Neural progenitor cell (in vitro differentiated cells): ENCODE measurements at regions not wholly inside any gene's neighbourhood (a gene's known extent, or its start where the extent isn't known, plus 50 kb on each side); places are given as distances from the start of the nearest gene placed in this dataset.
"Not testable (repeated sequence)": the region's sequence is repeated elsewhere in the genome, so short reads cannot be mapped to it uniquely, and the experiment has no call there.

Experiments
- DNase-seq: peaks from one replicate; pipeline ENCODE4 v3.0.0-alpha.2; 2016; ENCODE audit warnings: low spot score
- H2AFZ ChIP-seq: fragments of 200-600 bp; sonication (generic); replicated peaks from 2 replicates; pipeline ENCODE4 v1.6.1; 2016; ENCODE audit warnings: antibody characterized with exemption
- H3F3A ChIP-seq: fragments of 200-600 bp; sonication (generic); 2 replicates; pipeline ENCODE4 v1.6.1; 2016; ENCODE audit warnings: antibody characterized with exemption, low read depth
- H3K27ac ChIP-seq: fragments of 200-600 bp; sonication (generic); 2 replicates; pipeline ENCODE4 v1.5.1; 2016; ENCODE audit warnings: mild to moderate bottlenecking
- H3K27me3 ChIP-seq: fragments of 200-600 bp; sonication (generic); 2 replicates; pipeline ENCODE4 v1.6.1; 2016; ENCODE audit warnings: mild to moderate bottlenecking, moderate library complexity
- H3K36me3 ChIP-seq: fragments of 200-600 bp; sonication (generic); 2 replicates; pipeline ENCODE4 v1.5.1; 2016
- H3K4me1 ChIP-seq: fragments of 200-600 bp; sonication (generic); 2 replicates; pipeline ENCODE4 v1.6.1; 2016; ENCODE audit warnings: mixed run types
- H3K4me2 ChIP-seq: fragments of 200-600 bp; sonication (generic); 2 replicates; pipeline ENCODE4 v1.6.1; 2016
- H3K4me3 ChIP-seq: fragments of 200-600 bp; sonication (generic); 2 replicates; pipeline ENCODE4 v1.5.1; 2016
- H3K79me2 ChIP-seq: fragments of 200-600 bp; sonication (generic); 2 replicates; pipeline ENCODE4 v1.6.1; 2016; ENCODE audit warnings: low read depth
- H3K9ac ChIP-seq: fragments of 200-600 bp; sonication (generic); 2 replicates; pipeline ENCODE4 v1.6.1; 2016
- H3K9me3 ChIP-seq: fragments of 200-600 bp; sonication (generic); 2 replicates; pipeline ENCODE4 v1.5.1; 2016; ENCODE audit warnings: low read depth
- H4K20me1 ChIP-seq: fragments of 200-600 bp; sonication (generic); 2 replicates; pipeline ENCODE4 v1.6.1; 2016; ENCODE audit warnings: low read depth
- H3K27ac Mint-ChIP-seq: 3 replicates; pipeline ENCODE4 v1.8.0; 2021; ENCODE audit warnings: mixed read lengths
- H3K27me3 Mint-ChIP-seq: 2 replicates; pipeline ENCODE4 v1.8.0; 2022; ENCODE audit warnings: low read depth, mild to moderate bottlenecking, inconsistent platforms, moderate library complexity, mixed read lengths; ENCODE audit not compliant: insufficient read depth
- H3K36me3 Mint-ChIP-seq: 3 replicates; pipeline ENCODE4 v1.8.0; 2021; ENCODE audit warnings: mixed read lengths
- H3K4me1 Mint-ChIP-seq: 3 replicates; pipeline ENCODE4 v1.8.0; 2021; ENCODE audit warnings: mixed read lengths
- H3K4me3 Mint-ChIP-seq: 3 replicates; pipeline ENCODE4 v1.8.0; 2021; ENCODE audit warnings: mild to moderate bottlenecking, moderate library complexity, mixed read lengths
- H3K9me3 Mint-ChIP-seq: 3 replicates; pipeline ENCODE4 v1.8.0; 2020; ENCODE audit warnings: mixed read lengths
- EZH2 ChIP-seq: fragments of 200-600 bp; sonication (generic); IDR thresholded peaks from 2 replicates; pipeline ENCODE4 v1.6.1; 2017; ENCODE audit warnings: antibody characterized with exemption, mild to moderate bottlenecking, moderate library complexity
- EZH2phosphoT487 ChIP-seq: fragments of 200-600 bp; sonication (generic); IDR thresholded peaks from 2 replicates; pipeline ENCODE4 v1.6.1; 2017; ENCODE audit warnings: antibody characterized with exemption
- TF ChIP-seq, protein P1 (sequence below): fragments of 200-600 bp; sonication (generic); IDR thresholded peaks from 2 replicates; pipeline ENCODE4 v1.5.1; 2017; ENCODE audit warnings: antibody characterized with exemption, mild to moderate bottlenecking

DNA sequence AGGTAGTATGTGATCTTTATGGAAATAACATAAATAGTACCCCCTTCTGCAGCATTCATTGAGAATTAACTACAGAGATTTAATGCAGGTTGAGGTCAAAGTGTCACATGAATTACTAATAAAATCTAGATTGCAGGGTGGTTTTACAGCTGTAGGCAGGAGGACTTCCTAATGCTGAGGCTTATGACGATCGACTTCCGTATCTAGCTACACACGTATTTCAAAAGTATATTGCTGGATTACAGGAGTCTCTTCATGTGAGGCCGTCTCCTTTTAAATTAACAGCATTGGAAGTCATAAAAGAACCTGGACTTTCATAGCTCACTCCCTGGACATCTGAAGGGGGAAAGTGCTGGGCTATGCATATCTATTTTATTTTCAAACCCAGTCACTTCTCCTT, 180.9 kb downstream of the OSTF1 start:
- Histone ChIP-seq H3F3A (no peaks in the 10 kb centered on the region), H3K79me2 (no peaks in the 10 kb centered on the region), H3K4me1 (no peaks in the 10 kb centered on the region), H3K27ac (no peak overlapping the region), H3K4me2 (no peak overlapping the region), H2AFZ (no peak overlapping the region), H4K20me1 (no peaks in the 10 kb centered on the region), H3K9ac (no peak overlapping the region), H3K4me3 (no peak overlapping the region), H3K36me3 (peaks cover 3% of the 10 kb centered on the region), H3K9me3 (peaks cover 3% of the 10 kb centered on the region), H3K27me3 (no peaks in the 10 kb centered on the region)
- Mint-ChIP-seq H3K27ac (no peak overlapping the region), H3K27me3 (peaks cover 2% of the 10 kb centered on the region), H3K36me3 (no peaks in the 10 kb centered on the region), H3K4me3 (no peak overlapping the region), H3K9me3 (peaks cover 10% of the 10 kb centered on the region), H3K4me1 (no peaks in the 10 kb centered on the region)
- TF ChIP-seq EZH2phosphoT487 (no peak), EZH2 (no peak)
- TF ChIP-seq, protein P1, sequence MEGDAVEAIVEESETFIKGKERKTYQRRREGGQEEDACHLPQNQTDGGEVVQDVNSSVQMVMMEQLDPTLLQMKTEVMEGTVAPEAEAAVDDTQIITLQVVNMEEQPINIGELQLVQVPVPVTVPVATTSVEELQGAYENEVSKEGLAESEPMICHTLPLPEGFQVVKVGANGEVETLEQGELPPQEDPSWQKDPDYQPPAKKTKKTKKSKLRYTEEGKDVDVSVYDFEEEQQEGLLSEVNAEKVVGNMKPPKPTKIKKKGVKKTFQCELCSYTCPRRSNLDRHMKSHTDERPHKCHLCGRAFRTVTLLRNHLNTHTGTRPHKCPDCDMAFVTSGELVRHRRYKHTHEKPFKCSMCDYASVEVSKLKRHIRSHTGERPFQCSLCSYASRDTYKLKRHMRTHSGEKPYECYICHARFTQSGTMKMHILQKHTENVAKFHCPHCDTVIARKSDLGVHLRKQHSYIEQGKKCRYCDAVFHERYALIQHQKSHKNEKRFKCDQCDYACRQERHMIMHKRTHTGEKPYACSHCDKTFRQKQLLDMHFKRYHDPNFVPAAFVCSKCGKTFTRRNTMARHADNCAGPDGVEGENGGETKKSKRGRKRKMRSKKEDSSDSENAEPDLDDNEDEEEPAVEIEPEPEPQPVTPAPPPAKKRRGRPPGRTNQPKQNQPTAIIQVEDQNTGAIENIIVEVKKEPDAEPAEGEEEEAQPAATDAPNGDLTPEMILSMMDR, result no peak
- no peak for DNase-seq

GRCh38 chr9:75273055-75273454, 184.7 kb downstream of the OSTF1 start:
- not testable (repeated sequence) for H3K9ac ChIP-seq, H4K20me1 ChIP-seq, H2AFZ ChIP-seq, H3K36me3 ChIP-seq, H3F3A ChIP-seq, H3K4me3 Mint-ChIP-seq, H3K4me3 ChIP-seq, H3K27me3 ChIP-seq, H3K27ac ChIP-seq, H3K4me1 Mint-ChIP-seq, H3K4me1 ChIP-seq, H3K36me3 Mint-ChIP-seq, H3K27me3 Mint-ChIP-seq, DNase-seq, H3K79me2 ChIP-seq, H3K27ac Mint-ChIP-seq, H3K4me2 ChIP-seq, H3K9me3 ChIP-seq
- peaks cover 19% of the 10 kb centered on the region for H3K9me3 Mint-ChIP-seq

GRCh38 chr9:75274781-75275180, 186.5 kb downstream of the OSTF1 start:
- H3K27ac ChIP-seq, result no peak overlapping the region
- no peaks in the 10 kb centered on the region for H3K36me3 Mint-ChIP-seq
- DNase-seq, result no peak
- H2AFZ ChIP-seq, result no peak overlapping the region
- no peaks in the 10 kb centered on the region for H3K27me3 ChIP-seq
- peaks cover 3% of the 10 kb centered on the region for H3K36me3 ChIP-seq
- no peaks in the 10 kb centered on the region for H3K4me1 Mint-ChIP-seq
- H3K27ac Mint-ChIP-seq, result no peak overlapping the region
- no peak overlapping the region for H3K4me2 ChIP-seq
- H4K20me1 ChIP-seq, result no peaks in the 10 kb centered on the region
- no peaks in the 10 kb centered on the region for H3K4me1 ChIP-seq
- peaks cover 3% of the 10 kb centered on the region for H3K9me3 ChIP-seq
- no peak overlapping the region for H3K9ac ChIP-seq
- H3K27me3 Mint-ChIP-seq, result no peaks in the 10 kb centered on the region
- TF ChIP-seq, protein P1, result no peak
- TF ChIP-seq EZH2 (no peak), EZH2phosphoT487 (no peak)
- peaks cover 22% of the 10 kb centered on the region for H3K9me3 Mint-ChIP-seq
- H3K4me3 Mint-ChIP-seq, result no peak overlapping the region
- no peak overlapping the region for H3K4me3 ChIP-seq
- H3K79me2 ChIP-seq, result no peaks in the 10 kb centered on the region
- no peaks in the 10 kb centered on the region for H3F3A ChIP-seq

DNA sequence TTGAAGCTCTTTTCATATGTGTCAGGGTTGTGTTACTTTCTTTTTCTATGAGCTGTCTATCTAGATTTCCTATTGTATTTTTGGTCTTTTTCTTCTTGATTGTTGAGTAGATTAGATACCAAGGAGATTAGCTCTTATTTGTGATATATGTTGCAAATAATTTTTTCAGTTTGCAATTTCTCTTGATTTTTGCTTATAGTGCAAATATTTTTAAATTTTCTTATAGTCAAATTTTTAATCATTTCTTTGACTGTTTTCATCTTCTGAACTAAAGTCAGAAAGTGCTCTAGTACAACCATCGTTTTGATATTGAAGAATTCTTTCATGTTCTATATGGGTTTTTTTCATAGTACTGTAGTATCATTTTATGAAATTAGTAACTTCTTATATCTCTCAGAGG, 193.7 kb downstream of the OSTF1 start:
- Mint-ChIP-seq H3K27me3 (no peaks in the 10 kb centered on the region), H3K36me3 (no peaks in the 10 kb centered on the region), H3K4me1 (no peaks in the 10 kb centered on the region), H3K27ac (no peak overlapping the region), H3K4me3 (no peak overlapping the region), H3K9me3 (peaks cover 19% of the 10 kb centered on the region)
- no peaks in the 10 kb centered on the region for H4K20me1 ChIP-seq
- H3K9me3 ChIP-seq, result peaks cover 9% of the 10 kb centered on the region
- H3K79me2 ChIP-seq, result no peaks in the 10 kb centered on the region
- no peaks in the 10 kb centered on the region for H3K36me3 ChIP-seq
- H3K27me3 ChIP-seq, result no peaks in the 10 kb centered on the region
- no peak for TF ChIP-seq EZH2phosphoT487
- TF ChIP-seq EZH2, result no peak
- TF ChIP-seq, protein P1, result no peak
- H2AFZ ChIP-seq, result no peak overlapping the region
- no peak overlapping the region for H3K4me3 ChIP-seq
- H3F3A ChIP-seq, result no peaks in the 10 kb centered on the region
- H3K4me2 ChIP-seq, result no peak overlapping the region
- DNase-seq, result no peak
- no peak overlapping the region for H3K27ac ChIP-seq
- H3K9ac ChIP-seq, result no peak overlapping the region
- no peaks in the 10 kb centered on the region for H3K4me1 ChIP-seq
